ENCODE measurements at regions not wholly inside any gene's neighbourhood (a gene's known extent, or its start where the extent isn't known, plus 50 kb on each side); places are given as distances from the start of the nearest gene placed in this dataset.

- H3K27me3 ChIP-seq = no peaks in the 10 kb centered on the region
Observed at GRCh38 chr6:77403424-77403823, 59.9 kb downstream of the HTR1B start.

GRCh38 chr6:77401231-77401630 lies 62.1 kb downstream of the HTR1B start:
- no peaks in the 10 kb centered on the region for H3K9me3 ChIP-seq
- H3K36me3 ChIP-seq = no peaks in the 10 kb centered on the region
- no peaks in the 10 kb centered on the region for H3K27me3 ChIP-seq
- no peak overlapping the region for H3K4me3 ChIP-seq
- no peaks in the 10 kb centered on the region for H3K4me1 ChIP-seq
- no peak for TF ChIP-seq EP300 (IDR thresholded peaks at IDR 0.05)
- TF ChIP-seq, protein P1, sequence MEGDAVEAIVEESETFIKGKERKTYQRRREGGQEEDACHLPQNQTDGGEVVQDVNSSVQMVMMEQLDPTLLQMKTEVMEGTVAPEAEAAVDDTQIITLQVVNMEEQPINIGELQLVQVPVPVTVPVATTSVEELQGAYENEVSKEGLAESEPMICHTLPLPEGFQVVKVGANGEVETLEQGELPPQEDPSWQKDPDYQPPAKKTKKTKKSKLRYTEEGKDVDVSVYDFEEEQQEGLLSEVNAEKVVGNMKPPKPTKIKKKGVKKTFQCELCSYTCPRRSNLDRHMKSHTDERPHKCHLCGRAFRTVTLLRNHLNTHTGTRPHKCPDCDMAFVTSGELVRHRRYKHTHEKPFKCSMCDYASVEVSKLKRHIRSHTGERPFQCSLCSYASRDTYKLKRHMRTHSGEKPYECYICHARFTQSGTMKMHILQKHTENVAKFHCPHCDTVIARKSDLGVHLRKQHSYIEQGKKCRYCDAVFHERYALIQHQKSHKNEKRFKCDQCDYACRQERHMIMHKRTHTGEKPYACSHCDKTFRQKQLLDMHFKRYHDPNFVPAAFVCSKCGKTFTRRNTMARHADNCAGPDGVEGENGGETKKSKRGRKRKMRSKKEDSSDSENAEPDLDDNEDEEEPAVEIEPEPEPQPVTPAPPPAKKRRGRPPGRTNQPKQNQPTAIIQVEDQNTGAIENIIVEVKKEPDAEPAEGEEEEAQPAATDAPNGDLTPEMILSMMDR (IDR thresholded peaks at IDR 0.05) = no peak
- TF ChIP-seq POLR2A (IDR thresholded peaks at IDR 0.05) = no peak
- 83 to 89% methylated on average over 2 of the region's 2 CpGs for WGBS, 2 donors
- H3K27ac ChIP-seq = no peak overlapping the region
- no peak for DNase-seq (ENCODE audit: low spot score in 2 of 2)

More at GRCh38 chr6:77403424-77403823, 59.9 kb downstream of the HTR1B start:
- DNase-seq (ENCODE audit: low spot score in 2 of 2) = no peak
- no peaks in the 10 kb centered on the region for H3K36me3 ChIP-seq
- no peak overlapping the region for H3K4me3 ChIP-seq
- H3K4me1 ChIP-seq = no peaks in the 10 kb centered on the region
- no peaks in the 10 kb centered on the region for H3K9me3 ChIP-seq
- no peak for TF ChIP-seq EP300 (IDR thresholded peaks at IDR 0.05)
- TF ChIP-seq, protein P1 (IDR thresholded peaks at IDR 0.05) = no peak
- no peak for TF ChIP-seq POLR2A (IDR thresholded peaks at IDR 0.05)
- no peak overlapping the region for H3K27ac ChIP-seq

- H3K27ac ChIP-seq = no peak overlapping the region
- H3K36me3 ChIP-seq = no peaks in the 10 kb centered on the region
- no peak overlapping the region for H3K4me3 ChIP-seq
- WGBS, 2 donors = 75 to 81% methylated on average over 1 of the region's 1 CpG
- no peaks in the 10 kb centered on the region for H3K27me3 ChIP-seq
- no peaks in the 10 kb centered on the region for H3K9me3 ChIP-seq
- no peak for DNase-seq (ENCODE audit: low spot score in 2 of 2)
- TF ChIP-seq, protein P1 (IDR thresholded peaks at IDR 0.05) = no peak
- TF ChIP-seq EP300 (IDR thresholded peaks at IDR 0.05) (no peak), POLR2A (IDR thresholded peaks at IDR 0.05) (no peak)
- no peaks in the 10 kb centered on the region for H3K4me1 ChIP-seq
Observed at GRCh38 chr6:77397561-77397960, 65.7 kb downstream of the HTR1B start.

DNA sequence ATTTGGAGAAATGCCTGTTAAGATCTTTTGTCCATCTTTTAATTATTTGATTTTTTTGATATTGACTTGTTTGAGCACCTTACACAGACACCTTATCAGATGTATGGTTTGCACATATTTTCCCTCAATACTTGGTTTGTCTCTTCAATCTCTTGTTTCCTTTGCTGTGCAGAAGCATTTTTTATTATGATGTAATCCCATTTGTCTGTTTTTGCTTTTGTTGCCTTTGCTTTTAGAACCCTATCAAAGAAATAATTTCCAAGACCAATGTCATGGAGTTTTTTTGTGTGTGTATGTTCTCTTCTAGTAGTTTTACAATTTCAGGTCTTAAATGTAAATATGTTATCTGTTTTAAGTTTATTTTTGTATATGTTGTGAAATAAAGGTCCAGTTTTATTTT lies 73.9 kb downstream of the HTR1B start:
- H3K4me1 ChIP-seq = no peaks in the 10 kb centered on the region
- H3K27ac ChIP-seq = no peak overlapping the region
- no peaks in the 10 kb centered on the region for H3K9me3 ChIP-seq
- H3K36me3 ChIP-seq = no peaks in the 10 kb centered on the region
- H3K4me3 ChIP-seq = no peak overlapping the region
- DNase-seq (ENCODE audit: low spot score in 2 of 2) = no peak
- TF ChIP-seq, protein P1 (IDR thresholded peaks at IDR 0.05) = no peak
- TF ChIP-seq EP300 (IDR thresholded peaks at IDR 0.05) (no peak), POLR2A (IDR thresholded peaks at IDR 0.05) (no peak)
- H3K27me3 ChIP-seq = no peaks in the 10 kb centered on the region

DNA sequence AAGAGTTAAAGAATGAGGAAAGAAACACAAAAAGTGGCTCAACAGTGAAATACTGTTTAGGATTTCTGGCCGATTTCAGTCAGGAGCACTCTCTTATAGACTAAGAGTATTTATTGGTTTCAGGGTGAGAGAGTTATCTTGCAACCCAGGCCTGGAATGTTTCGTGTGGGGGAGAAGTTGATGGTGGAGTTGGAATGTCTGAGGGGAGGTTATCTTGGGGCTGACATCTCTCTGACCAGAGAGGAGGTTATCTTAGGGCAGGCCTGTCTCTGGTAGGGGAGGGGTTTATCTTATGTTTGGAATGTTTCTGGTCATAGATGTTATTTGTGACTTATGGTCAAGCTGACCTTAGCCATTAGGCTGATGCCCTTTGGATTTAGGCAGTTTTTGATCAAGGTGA lies 80.3 kb downstream of the HTR1B start:
- DNase-seq (ENCODE audit: low spot score in 2 of 2) = no peak
- no peaks in the 10 kb centered on the region for H3K27me3 ChIP-seq
- H3K4me3 ChIP-seq = no peak overlapping the region
- no peaks in the 10 kb centered on the region for H3K4me1 ChIP-seq
- TF ChIP-seq EP300 (IDR thresholded peaks at IDR 0.05) (no peak), POLR2A (IDR thresholded peaks at IDR 0.05) (no peak)
- TF ChIP-seq, protein P1 (IDR thresholded peaks at IDR 0.05) = no peak
- no peaks in the 10 kb centered on the region for H3K36me3 ChIP-seq
- H3K9me3 ChIP-seq = peaks cover 0 to 3% (median 0%) of the 10 kb centered on the region in 4 donors
- 54 to 76% methylated on average over 2 of the region's 2 CpGs for WGBS, 2 donors
- H3K27ac ChIP-seq = no peak overlapping the region
